Activated CD8-positive, alpha-beta T cell treated with anti-CD3 and anti-CD28 coated beads, Interleukin-2, amount 10 ng/mL, durations not matched to agents 7 days and 5 days (primary cell): ENCODE measurements at regions not wholly inside any gene's neighbourhood (a gene's known extent, or its start where the extent isn't known, plus 50 kb on each side); places are given as distances from the start of the nearest gene placed in this dataset.

Experiments
- ATAC-seq: fragments of 150-1000 bp; cut with Tn5 transposase; one replicate; pipeline ENCODE4 v1.10.0; 2021; ENCODE audit warnings: moderate library complexity
- CTCF ChIA-PET: fragments of 350-600 bp; sonication (Branson Sonifier 250); formaldehyde crosslinking; loops from one replicate; lab custom pipeline; 2021; ENCODE audit warnings: antibody characterized with exemption; lab: Charles Lee
- POLR2A ChIA-PET: fragments of 350-600 bp; sonication (Branson Sonifier 250); formaldehyde crosslinking; loops from one replicate; lab custom pipeline; 2021; ENCODE audit warnings: antibody characterized with exemption; lab: Charles Lee
- DNase-seq: peaks from one replicate; pipeline ENCODE4 v3.0.0-alpha.2; 2020
- H3K27ac Mint-ChIP-seq: one replicate; pipeline ENCODE4 v1.8.0; 2021; ENCODE audit warnings: mild to moderate bottlenecking, mixed read lengths
- H3K27me3 Mint-ChIP-seq: one replicate; pipeline ENCODE4 v1.8.0; 2021; ENCODE audit warnings: low read depth, mixed read lengths
- H3K36me3 Mint-ChIP-seq: one replicate; pipeline ENCODE4 v1.8.0; 2021; ENCODE audit warnings: low read depth, mixed read lengths
- H3K4me1 Mint-ChIP-seq: one replicate; pipeline ENCODE4 v1.8.0; 2021; ENCODE audit warnings: low read depth, mixed read lengths
- H3K4me3 Mint-ChIP-seq: one replicate; pipeline ENCODE4 v1.8.0; 2021; ENCODE audit warnings: mild to moderate bottlenecking, mixed read lengths
- H3K9me3 Mint-ChIP-seq: one replicate; pipeline ENCODE4 v1.8.0; 2022; ENCODE audit warnings: mixed read lengths; ENCODE audit not compliant: insufficient read depth

DNA sequence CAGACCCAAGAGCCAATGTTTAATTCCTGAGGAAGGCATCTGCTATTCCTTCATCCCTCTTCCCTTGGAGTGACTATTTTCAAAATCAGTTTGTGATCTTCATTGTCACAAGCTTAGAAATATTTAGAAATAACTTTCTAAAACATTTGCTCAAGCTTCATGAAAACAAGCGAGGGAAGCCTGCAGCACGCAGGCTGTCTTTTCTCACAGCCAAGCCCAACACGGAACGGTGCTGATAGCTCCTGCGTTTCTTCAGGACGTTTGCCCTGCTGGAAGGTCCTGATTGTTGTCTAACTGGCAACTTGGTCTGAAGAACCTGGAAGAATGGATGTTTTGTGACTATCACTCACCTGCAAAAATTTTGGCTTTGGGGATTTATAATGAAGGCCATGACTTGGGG is 152.5 kb downstream of the FGF9 start:
- no peaks in the 10 kb centered on the region for H3K9me3 Mint-ChIP-seq
- no peaks in the 10 kb centered on the region for H3K36me3 Mint-ChIP-seq
- POLR2A ChIA-PET = no interaction called here
- CTCF ChIA-PET = no interaction called here
- H3K4me1 Mint-ChIP-seq = peaks cover 4% of the 10 kb centered on the region
- no peak for DNase-seq
- H3K27me3 Mint-ChIP-seq = no peaks in the 10 kb centered on the region
- ATAC-seq = no peak
- H3K27ac Mint-ChIP-seq = no peak overlapping the region
- H3K4me3 Mint-ChIP-seq = no peak overlapping the region

DNA sequence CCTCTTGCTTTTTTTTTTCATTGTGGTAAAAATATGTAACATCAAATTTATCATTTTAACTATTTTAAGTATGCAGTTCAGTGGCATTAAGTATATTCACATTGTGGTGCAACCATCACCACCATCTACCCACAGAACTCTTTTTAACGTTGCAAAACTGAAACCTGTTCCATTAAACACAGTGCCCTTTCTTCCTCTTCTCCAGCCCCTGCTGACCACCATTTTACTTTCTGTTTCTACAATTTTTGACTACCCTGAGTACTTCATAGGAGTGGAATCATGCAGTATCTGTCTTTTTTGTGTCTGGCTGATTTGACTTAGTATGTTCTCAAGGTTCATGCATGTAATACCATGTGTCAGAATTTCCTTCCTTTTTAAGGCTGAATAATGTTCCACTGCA is 153.1 kb downstream of the FGF9 start:
- ATAC-seq (no peak), DNase-seq (no peak)
- Mint-ChIP-seq H3K36me3 (no peaks in the 10 kb centered on the region), H3K4me3 (no peak overlapping the region), H3K4me1 (peaks cover 4% of the 10 kb centered on the region), H3K9me3 (no peaks in the 10 kb centered on the region), H3K27me3 (no peaks in the 10 kb centered on the region), H3K27ac (no peak overlapping the region)
- CTCF ChIA-PET = no interaction called here
- POLR2A ChIA-PET = no interaction called here

DNA sequence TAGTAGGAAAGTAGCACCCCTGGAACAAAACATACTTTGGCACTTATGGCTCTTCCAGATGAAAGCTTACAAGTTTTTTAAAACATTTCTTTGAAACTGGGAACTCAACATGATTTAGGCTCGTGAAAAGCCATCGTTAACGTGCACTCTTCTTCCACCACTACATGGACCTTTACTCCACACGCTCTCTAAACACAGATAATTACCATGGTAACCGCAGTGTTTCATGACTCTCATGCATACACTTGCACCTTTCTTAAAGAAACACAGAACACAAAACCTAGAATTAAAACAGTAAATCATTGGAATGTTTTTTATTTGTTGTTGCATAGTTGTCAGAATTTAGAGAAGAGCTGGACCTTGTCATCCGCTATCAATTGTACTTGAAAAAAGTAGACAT is 154.3 kb downstream of the FGF9 start:
- no peak overlapping the region for H3K27ac Mint-ChIP-seq
- no peaks in the 10 kb centered on the region for H3K27me3 Mint-ChIP-seq
- DNase-seq = no peak
- ATAC-seq = no peak
- POLR2A ChIA-PET = no interaction called here
- H3K9me3 Mint-ChIP-seq = no peaks in the 10 kb centered on the region
- H3K4me3 Mint-ChIP-seq = no peak overlapping the region
- CTCF ChIA-PET = no interaction called here
- H3K36me3 Mint-ChIP-seq = no peaks in the 10 kb centered on the region
- H3K4me1 Mint-ChIP-seq = peaks cover 4% of the 10 kb centered on the region

DNA sequence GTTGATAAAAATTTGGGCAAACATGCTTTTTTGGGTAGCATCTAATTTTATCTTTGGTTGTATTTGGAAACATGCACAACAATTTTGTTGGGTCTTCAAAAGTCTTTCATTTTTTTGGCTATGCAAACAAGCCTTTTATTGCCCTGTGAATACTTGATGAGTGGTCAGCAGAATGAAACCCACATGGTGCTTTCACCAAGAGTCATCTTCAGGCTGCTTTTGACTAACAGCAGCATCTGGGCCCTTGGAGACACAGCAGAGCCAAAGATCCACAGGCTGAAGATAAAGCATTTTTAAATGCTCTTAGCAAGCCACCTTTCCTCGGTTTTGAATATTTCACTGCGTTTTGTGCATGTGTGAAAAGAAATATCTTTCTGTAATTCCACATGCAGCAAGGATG is 154.9 kb downstream of the FGF9 start:
- H3K4me3 Mint-ChIP-seq = no peak overlapping the region
- no peaks in the 10 kb centered on the region for H3K27me3 Mint-ChIP-seq
- ATAC-seq (no peak), DNase-seq (no peak)
- no peak overlapping the region for H3K27ac Mint-ChIP-seq
- H3K36me3 Mint-ChIP-seq = no peaks in the 10 kb centered on the region
- H3K4me1 Mint-ChIP-seq = peaks cover 4% of the 10 kb centered on the region
- ChIA-PET POLR2A (no interaction called here), CTCF (no interaction called here)
- no peaks in the 10 kb centered on the region for H3K9me3 Mint-ChIP-seq

DNA sequence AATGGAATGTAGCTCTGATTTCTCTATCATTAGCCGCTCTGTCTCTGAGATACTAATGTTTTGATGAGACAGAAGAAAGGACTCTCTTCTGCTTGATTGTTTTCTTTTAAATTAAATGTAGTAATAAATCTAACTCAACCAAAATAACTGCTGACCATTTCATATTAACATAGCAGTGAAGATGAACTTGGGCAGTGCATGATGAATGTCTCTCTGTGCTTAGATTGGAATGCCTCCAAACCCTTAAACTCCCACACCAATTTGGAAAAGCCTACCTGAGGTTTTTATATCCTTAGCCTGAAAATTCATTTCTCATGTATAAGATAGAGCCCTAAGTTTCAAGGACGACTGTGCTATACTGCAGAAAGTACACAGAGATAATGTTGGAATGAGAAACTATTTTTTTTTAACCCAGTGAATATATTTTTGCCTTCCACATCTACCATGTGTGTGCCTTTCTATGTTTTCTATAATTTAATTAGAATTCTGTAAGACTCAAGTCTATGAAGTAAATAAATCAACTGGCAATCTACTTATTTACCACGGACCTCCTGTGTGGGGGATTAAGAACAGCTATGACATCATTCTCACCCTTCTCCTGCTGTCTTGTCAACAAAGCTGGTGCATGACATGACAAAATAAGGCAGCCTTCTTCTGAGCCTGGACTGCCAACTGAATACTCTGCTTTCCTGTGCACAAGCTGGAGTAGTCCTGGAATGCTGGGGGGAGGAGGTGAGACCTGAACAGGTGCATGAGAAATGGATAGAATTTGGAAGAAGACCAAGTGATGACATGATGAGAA is 155.5 kb downstream of the FGF9 start:
- ATAC-seq (no peak), DNase-seq (no peak)
- H3K36me3 Mint-ChIP-seq = no peaks in the 10 kb centered on the region
- no peaks in the 10 kb centered on the region for H3K9me3 Mint-ChIP-seq
- CTCF ChIA-PET = no interaction called here
- H3K4me1 Mint-ChIP-seq = peaks cover 4% of the 10 kb centered on the region
- no peak overlapping the region for H3K4me3 Mint-ChIP-seq
- no peak overlapping the region for H3K27ac Mint-ChIP-seq
- POLR2A ChIA-PET = no interaction called here
- H3K27me3 Mint-ChIP-seq = no peaks in the 10 kb centered on the region

DNA sequence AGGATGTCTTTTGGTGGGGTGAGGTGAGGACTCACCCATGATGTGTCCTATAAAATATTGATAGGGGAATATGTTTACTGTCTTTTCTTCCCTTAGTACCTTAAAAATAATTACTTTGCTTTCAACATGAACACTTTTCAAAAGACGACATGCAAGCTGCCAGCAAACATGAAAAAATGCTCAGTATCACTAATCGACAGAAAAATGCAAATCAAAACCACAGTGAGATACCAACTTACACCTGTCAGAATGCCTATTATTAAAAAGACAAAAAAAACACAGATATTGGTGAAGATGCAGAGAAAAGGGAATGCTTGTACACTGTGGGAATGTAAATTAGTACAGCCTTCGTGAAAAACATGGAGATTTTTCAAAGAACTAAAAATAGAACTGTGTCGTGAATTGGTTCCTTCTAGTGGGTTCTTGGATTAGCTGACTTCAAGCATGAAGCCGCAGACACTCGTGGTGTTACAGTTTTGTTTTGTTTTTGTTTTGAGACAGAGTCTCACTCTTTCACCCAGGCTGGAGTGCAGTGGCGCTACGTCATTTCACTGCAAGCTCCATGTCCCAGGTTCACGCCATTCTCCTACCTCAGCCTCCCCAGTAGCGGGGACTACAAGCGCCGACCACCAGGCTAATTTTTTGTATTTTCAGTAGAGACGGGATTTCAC is 160.9 kb downstream of the FGF9 start:
- H3K27me3 Mint-ChIP-seq = no peaks in the 10 kb centered on the region
- DNase-seq (no peak), ATAC-seq (no peak)
- no peak overlapping the region for H3K4me3 Mint-ChIP-seq
- ChIA-PET CTCF (no interaction called here), POLR2A (no interaction called here)
- H3K9me3 Mint-ChIP-seq = no peaks in the 10 kb centered on the region
- H3K36me3 Mint-ChIP-seq = no peaks in the 10 kb centered on the region
- no peak overlapping the region for H3K27ac Mint-ChIP-seq
- no peaks in the 10 kb centered on the region for H3K4me1 Mint-ChIP-seq

DNA sequence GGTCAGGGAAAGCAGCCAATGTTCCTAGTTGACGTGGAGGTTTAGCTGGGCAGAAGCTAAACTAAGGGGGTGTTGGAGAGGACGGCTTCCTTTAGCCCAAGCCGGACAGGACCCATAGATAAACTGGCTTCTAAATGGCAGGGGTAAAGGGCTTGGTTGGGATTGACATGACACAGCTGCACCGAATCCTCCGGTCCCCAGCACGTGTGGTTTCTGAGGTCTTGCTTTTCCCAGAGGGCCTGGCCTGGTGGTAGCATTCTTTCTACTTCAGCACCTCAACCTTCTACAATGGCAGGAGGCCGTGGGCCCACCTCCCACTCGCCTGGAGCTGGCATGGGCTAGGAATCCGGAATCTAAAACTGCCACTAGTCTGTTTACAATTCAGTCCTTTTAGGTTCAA is 163.0 kb downstream of the FGF9 start:
- Mint-ChIP-seq H3K4me3 (no peak overlapping the region), H3K27ac (no peak overlapping the region), H3K9me3 (no peaks in the 10 kb centered on the region), H3K4me1 (no peaks in the 10 kb centered on the region), H3K27me3 (no peaks in the 10 kb centered on the region), H3K36me3 (no peaks in the 10 kb centered on the region)
- DNase-seq (no peak), ATAC-seq (no peak)
- CTCF ChIA-PET = no interaction called here
- POLR2A ChIA-PET = no interaction called here

DNA sequence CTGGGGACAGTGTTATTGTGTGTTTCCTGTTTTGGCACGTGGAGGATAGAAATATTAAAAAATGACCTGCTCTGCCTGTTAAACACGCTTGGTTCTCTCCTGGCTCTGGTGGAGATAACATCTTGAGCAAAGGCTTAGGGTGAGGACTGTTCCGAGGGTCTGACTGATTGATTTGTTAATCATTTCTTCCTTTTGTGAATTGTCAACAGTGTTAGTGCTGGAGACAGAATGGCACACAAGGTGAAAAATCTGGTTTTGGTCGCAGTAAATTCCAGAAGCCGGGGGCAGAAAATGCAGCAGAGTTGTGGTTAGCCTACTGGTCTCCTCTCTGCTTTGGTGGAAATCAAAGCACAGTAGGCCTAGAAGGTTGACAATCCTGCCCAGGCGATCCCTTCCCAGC is 163.6 kb downstream of the FGF9 start:
- Mint-ChIP-seq H3K4me3 (no peak overlapping the region), H3K4me1 (no peaks in the 10 kb centered on the region), H3K36me3 (no peaks in the 10 kb centered on the region), H3K9me3 (no peaks in the 10 kb centered on the region), H3K27ac (no peak overlapping the region), H3K27me3 (no peaks in the 10 kb centered on the region)
- CTCF ChIA-PET = no interaction called here
- POLR2A ChIA-PET = no interaction called here
- ATAC-seq (no peak), DNase-seq (no peak)

DNA sequence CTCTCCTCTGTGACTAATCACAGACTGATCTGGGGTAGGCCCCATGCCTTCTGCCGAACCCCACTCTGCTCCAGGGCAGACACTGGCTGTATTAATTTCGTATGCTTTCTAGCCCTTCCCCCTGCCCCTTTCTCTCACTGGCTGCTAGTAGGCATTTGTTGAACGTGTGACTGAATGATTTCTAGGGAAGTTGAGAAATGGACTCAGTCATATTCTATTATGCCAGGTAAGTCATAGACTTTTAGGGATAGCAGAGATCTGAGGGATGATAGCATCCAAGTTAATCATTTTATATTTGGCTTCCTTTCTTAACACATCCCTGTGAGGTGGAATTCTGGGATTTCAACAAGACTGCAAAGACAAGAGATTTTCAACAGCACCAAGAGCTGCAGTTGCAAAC is 166.4 kb downstream of the FGF9 start:
- H3K27me3 Mint-ChIP-seq = no peaks in the 10 kb centered on the region
- DNase-seq (no peak), ATAC-seq (no peak)
- ChIA-PET POLR2A (no interaction called here), CTCF (no interaction called here)
- H3K9me3 Mint-ChIP-seq = no peaks in the 10 kb centered on the region
- H3K36me3 Mint-ChIP-seq = no peaks in the 10 kb centered on the region
- no peaks in the 10 kb centered on the region for H3K4me1 Mint-ChIP-seq
- H3K27ac Mint-ChIP-seq = no peak overlapping the region
- H3K4me3 Mint-ChIP-seq = no peak overlapping the region

DNA sequence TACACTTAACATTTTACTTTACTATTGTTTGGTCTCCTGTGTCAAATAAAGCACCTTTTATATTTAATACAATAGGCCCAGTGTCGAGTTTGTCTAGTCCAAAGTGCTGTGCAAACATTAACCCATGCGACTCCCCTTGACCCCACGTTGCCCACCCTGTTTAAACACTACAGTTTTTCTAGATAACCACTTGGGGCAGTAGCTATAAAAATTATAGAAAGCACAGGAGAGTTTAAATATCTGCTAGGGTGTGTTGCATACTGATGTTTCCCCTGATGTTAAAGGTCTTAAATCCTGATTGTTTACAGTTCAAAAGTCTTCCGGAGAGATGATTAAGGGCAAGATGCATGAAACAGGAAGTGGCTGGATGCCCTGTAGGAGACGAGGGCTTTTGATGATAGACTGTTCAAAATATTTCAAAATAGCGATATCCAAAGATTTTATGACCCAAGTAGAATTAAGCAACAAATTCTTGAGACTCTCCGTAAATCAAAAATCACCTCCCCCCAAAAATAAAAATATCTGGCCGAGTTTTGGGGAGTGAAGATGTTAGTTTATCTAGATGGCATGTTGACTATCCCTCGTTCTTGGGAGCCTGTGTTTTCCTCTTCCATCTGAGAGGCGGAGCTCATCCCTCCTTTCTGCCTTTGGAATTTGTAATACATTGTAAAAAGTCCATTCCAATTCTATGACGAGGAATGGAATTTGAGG is 167.1 kb downstream of the FGF9 start:
- no peak for ATAC-seq
- CTCF ChIA-PET = no interaction called here

DNA sequence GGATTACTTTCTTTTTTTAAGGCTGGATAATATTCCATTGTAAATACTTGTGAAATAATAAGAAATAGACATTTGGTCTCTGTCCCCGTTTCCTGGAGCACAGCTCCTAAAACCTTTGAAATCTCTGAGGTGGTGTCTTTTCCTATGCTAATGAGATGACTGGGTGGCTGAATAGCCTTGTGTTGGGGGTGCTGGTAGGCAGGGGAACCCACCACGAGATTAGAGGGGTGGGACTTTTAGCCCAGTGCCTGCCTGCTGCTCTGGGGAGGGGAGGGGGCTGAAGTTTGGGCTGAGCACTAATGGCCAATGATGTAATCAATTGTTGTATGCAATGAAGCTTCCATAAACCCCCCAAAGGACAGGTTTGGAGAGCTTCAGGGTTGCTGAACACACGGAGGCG is 175.7 kb downstream of the FGF9 start:
- Mint-ChIP-seq H3K27me3 (no peaks in the 10 kb centered on the region), H3K4me1 (no peaks in the 10 kb centered on the region), H3K36me3 (no peaks in the 10 kb centered on the region), H3K9me3 (no peaks in the 10 kb centered on the region), H3K4me3 (no peak overlapping the region), H3K27ac (no peak overlapping the region)
- DNase-seq (no peak), ATAC-seq (no peak)
- CTCF ChIA-PET = no interaction called here
- POLR2A ChIA-PET = no interaction called here

More for the DNA sequence above, 167.1 kb downstream of the FGF9 start:
- POLR2A ChIA-PET = no interaction called here
- H3K9me3 Mint-ChIP-seq = no peaks in the 10 kb centered on the region
- no peaks in the 10 kb centered on the region for H3K27me3 Mint-ChIP-seq
- H3K4me3 Mint-ChIP-seq = no peak overlapping the region
- H3K36me3 Mint-ChIP-seq = no peaks in the 10 kb centered on the region
- no peak for DNase-seq
- no peak overlapping the region for H3K27ac Mint-ChIP-seq
- H3K4me1 Mint-ChIP-seq = no peaks in the 10 kb centered on the region

DNA sequence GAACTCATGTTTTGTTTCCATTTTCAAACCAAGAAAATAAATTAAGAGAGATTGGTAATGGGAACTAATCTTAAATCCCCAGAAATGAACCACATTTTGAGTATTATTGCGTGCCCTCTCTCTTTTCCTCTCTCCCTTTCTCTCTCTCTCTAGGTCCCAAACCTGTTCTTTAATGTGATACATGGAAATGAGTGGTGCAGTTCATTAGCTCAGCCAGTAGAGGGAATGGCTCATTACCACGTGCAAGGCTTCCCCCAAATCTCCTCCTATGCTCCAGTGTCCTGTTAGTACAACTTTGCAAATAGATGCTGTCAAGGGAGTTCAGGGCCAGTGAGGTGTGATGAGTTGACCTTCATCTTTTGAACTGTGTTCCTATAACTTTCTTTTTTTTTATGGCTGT is 178.4 kb downstream of the FGF9 start:
- Mint-ChIP-seq H3K27me3 (no peaks in the 10 kb centered on the region), H3K4me1 (no peaks in the 10 kb centered on the region), H3K36me3 (no peaks in the 10 kb centered on the region), H3K9me3 (no peaks in the 10 kb centered on the region), H3K4me3 (no peak overlapping the region), H3K27ac (no peak overlapping the region)
- ChIA-PET CTCF (no interaction called here), POLR2A (no interaction called here)
- no peak for DNase-seq
- no peak for ATAC-seq
